ENCODE measurements at regions not wholly inside any gene's neighbourhood (a gene's known extent, or its start where the extent isn't known, plus 50 kb on each side); places are given as distances from the start of the nearest gene placed in this dataset.

DNA sequence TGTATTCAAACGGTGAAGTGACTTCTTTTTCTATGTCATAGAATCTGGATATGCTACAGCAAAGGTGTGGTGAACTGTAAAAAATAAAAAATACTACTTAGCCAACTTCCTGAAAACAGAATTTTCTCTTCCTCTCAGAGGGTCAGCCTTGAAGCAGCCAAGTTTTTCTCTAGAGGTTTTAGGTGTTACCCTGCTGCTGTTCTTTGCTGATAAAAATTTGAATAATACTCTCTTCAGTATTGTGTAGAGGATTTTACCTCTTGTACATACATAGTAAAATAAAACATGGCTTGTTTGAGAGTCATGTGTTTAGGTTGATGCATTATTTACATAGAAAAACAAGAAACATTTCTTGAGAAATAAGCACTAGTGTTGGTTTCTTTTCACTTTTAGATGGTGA lies 458.4 kb downstream of the TBC1D32 start:
- Histone ChIP-seq H4K91ac (ENCODE audit: insufficient read length, low read depth, low read length) (no peak overlapping the region), H3K27ac (ENCODE audit: insufficient read length, low read depth, low read length) (no peak overlapping the region), H3K23me2 (ENCODE audit: insufficient read length, low read depth, low read length, poor library complexity, severe bottlenecking) (no peaks in the 10 kb centered on the region), H3T11ph (ENCODE audit: low read length) (no peak overlapping the region), H4K5ac (ENCODE audit: insufficient read length, low read depth, low read length) (no peak overlapping the region), H2AFZ (ENCODE audit: low read length) (no peak overlapping the region), H3K27me3 (ENCODE audit: insufficient read depth, low read length) (no peaks in the 10 kb centered on the region; the same call in 1 of the 2 replicates), H3K9ac (ENCODE audit: extremely low read depth, insufficient read length, low read length) (no peak overlapping the region), H2BK20ac (ENCODE audit: low read depth, low read length, poor library complexity, severe bottlenecking) (no peak overlapping the region), H2BK5ac (ENCODE audit: insufficient read length, low read length) (no peak overlapping the region), H2BK12ac (ENCODE audit: insufficient read length, low read depth, low read length) (no peak overlapping the region), H4K20me1 (ENCODE audit: control insufficient read depth, insufficient read depth, insufficient read length) (no peaks in the 10 kb centered on the region), H3K23ac (ENCODE audit: insufficient read length, low read depth, low read length) (no peak overlapping the region), H3K9me3 (ENCODE audit: control insufficient read depth, low read depth, low read length) (no peaks in the 10 kb centered on the region), H3K18ac (ENCODE audit: insufficient read length, low read depth, low read length) (no peak overlapping the region), H3K4ac (ENCODE audit: low read depth, low read length) (no peak overlapping the region), H3K56ac (ENCODE audit: insufficient read length, low read depth, low read length) (no peak overlapping the region), H4K8ac (replicated peaks; ENCODE audit: insufficient read length, low read depth, low read length) (no peak overlapping the region), H3K4me2 (ENCODE audit: insufficient read depth, insufficient read length, low read length) (no peak overlapping the region), H2AK5ac (ENCODE audit: insufficient read length, low read length) (no peak overlapping the region), H3K4me1 (ENCODE audit: insufficient read depth, low read length) (no peaks in the 10 kb centered on the region), H2BK120ac (ENCODE audit: low read depth, low read length, poor library complexity, severe bottlenecking) (no peak overlapping the region), H3K14ac (ENCODE audit: insufficient read depth, low read length) (no peak overlapping the region), H3K79me1 (ENCODE audit: insufficient read depth, low read depth, low read length, poor library complexity, severe bottlenecking) (no peaks in the 10 kb centered on the region), H2BK15ac (ENCODE audit: low read depth, low read length) (no peak overlapping the region), H3K79me2 (ENCODE audit: insufficient read depth, low read length) (no peaks in the 10 kb centered on the region)
- Mint-ChIP-seq H3K27me3 (ENCODE audit: low read depth) (no peaks in the 10 kb centered on the region), H3K4me3 (no peak overlapping the region), H3K36me3 (ENCODE audit: insufficient read depth in 1 of 3, low read depth in 3 of 3) (no peaks in the 10 kb centered on the region), H3K27ac (no peak overlapping the region), H3K9me3 (no peaks in the 10 kb centered on the region; a peak in 1 of 5 replicates), H3K4me1 (0 out of 4 replicates have a peak, but pooled peaks cover 0 to 2% of the 10 kb centered on the region in 2 experiments)
- WGBS (ENCODE audit: extremely low coverage, insufficient read length, low lambda C conversion rate): no CpG with 5 or more reads among the region's 1 CpG
- no peak for TF ChIP-seq CTCF (conservative IDR thresholded peaks at IDR 0.05)
- no peak for DNase-seq

Data from H9 (cell line).